HFFc6 (cell line): ENCODE measurements at regions not wholly inside any gene's neighbourhood (a gene's known extent, or its start where the extent isn't known, plus 50 kb on each side); places are given as distances from the start of the nearest gene placed in this dataset.

ENCODE experiments used
- DNase-seq: peaks from one replicate; pipeline ENCODE4 v3.0.0-alpha.2; 2018
- H3K27ac Mint-ChIP-seq: 2 replicates; pipeline ENCODE4 v1.8.0; 2020; ENCODE audit warnings: mild to moderate bottlenecking, mixed read lengths
- H3K27me3 Mint-ChIP-seq: 2 replicates; pipeline ENCODE4 v1.8.0; 2021; ENCODE audit warnings: mild to moderate bottlenecking, moderate library complexity, mixed read lengths; ENCODE audit not compliant: insufficient read depth
- H3K36me3 Mint-ChIP-seq: 2 replicates; pipeline ENCODE4 v1.8.0; 2021; ENCODE audit warnings: low read depth, mixed read lengths
- H3K4me1 Mint-ChIP-seq: 2 replicates; pipeline ENCODE4 v1.8.0; 2020; ENCODE audit warnings: low read depth, mixed read lengths
- H3K4me3 Mint-ChIP-seq: 2 replicates; pipeline ENCODE4 v1.8.0; 2020; ENCODE audit warnings: mild to moderate bottlenecking, moderate library complexity, mixed read lengths
- H3K9me3 Mint-ChIP-seq: 2 replicates; pipeline ENCODE4 v1.8.0; 2020; ENCODE audit warnings: mild to moderate bottlenecking, mixed read lengths
- TF ChIP-seq, protein P1 (sequence below): fragments of 200-600 bp; sonication (generic); IDR thresholded peaks from 2 replicates; pipeline ENCODE4 v1.5.0; 2021; ENCODE audit warnings: antibody characterized with exemption, mild to moderate bottlenecking

DNA sequence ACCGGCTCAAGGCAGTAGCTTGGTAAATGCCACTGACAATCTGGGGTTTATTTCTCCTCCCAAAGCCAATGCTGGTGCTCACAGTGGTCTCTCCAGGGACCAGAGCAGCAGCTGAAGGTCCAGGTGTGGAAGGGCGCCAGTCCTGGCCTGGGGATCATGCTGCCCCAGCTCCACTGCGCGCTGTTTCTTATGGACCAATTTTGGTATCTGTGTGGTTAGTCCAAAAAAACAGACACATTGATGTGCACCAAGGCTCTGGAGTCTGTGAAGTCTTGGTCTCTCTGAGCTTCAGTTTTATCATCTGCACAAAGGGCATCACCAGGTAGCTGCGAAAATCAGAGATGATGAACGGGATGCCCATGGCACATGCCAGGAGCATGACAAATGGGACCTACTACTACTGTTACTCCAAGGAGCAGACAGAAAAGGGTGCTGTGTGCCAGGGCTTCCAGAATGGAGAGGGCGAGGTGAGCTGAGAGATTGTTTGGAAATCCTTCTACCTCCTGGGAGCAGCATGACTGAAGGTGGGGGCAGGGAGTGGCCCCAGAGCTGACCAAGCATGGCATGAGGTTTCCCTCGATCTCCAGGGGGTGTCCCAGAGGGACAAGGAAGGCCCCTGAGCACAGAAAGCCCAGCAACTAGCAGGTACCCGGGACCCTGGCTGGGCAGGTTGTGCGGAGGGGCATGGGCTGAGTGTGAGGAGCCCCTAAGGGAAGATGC, 134.3 kb upstream of the PRR20G start:
- no peak overlapping the region for H3K4me3 Mint-ChIP-seq
- no peaks in the 10 kb centered on the region for H3K36me3 Mint-ChIP-seq
- no peak for DNase-seq
- TF ChIP-seq, protein P1, sequence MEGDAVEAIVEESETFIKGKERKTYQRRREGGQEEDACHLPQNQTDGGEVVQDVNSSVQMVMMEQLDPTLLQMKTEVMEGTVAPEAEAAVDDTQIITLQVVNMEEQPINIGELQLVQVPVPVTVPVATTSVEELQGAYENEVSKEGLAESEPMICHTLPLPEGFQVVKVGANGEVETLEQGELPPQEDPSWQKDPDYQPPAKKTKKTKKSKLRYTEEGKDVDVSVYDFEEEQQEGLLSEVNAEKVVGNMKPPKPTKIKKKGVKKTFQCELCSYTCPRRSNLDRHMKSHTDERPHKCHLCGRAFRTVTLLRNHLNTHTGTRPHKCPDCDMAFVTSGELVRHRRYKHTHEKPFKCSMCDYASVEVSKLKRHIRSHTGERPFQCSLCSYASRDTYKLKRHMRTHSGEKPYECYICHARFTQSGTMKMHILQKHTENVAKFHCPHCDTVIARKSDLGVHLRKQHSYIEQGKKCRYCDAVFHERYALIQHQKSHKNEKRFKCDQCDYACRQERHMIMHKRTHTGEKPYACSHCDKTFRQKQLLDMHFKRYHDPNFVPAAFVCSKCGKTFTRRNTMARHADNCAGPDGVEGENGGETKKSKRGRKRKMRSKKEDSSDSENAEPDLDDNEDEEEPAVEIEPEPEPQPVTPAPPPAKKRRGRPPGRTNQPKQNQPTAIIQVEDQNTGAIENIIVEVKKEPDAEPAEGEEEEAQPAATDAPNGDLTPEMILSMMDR, result no peak
- H3K27ac Mint-ChIP-seq, result no peak overlapping the region
- H3K4me1 Mint-ChIP-seq, result no peaks in the 10 kb centered on the region
- no peaks in the 10 kb centered on the region for H3K9me3 Mint-ChIP-seq
- H3K27me3 Mint-ChIP-seq, result peaks cover 66% of the 10 kb centered on the region

DNA sequence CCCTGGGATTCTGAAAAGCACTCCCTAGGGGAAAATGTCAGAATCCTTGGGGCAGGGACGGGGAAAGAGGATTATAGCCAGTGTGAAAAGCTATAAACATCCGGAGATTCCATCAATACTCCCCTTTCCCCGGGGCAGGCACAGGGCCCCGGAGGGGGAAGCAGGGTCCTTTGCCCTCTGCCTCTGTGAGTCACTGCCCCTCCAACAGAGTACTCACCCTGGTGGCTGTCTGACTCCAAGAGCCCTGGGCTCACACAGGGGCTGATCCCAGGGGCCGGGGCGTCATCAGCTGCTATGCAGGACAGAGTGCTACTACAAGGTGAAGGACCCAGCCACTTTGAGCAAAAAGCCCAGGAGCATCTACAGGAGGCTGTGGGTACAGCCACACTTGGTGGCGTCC, 133.0 kb upstream of the PRR20G start:
- Mint-ChIP-seq H3K27me3 (peaks cover 62% of the 10 kb centered on the region), H3K36me3 (no peaks in the 10 kb centered on the region), H3K4me1 (no peaks in the 10 kb centered on the region), H3K9me3 (no peaks in the 10 kb centered on the region), H3K4me3 (no peak overlapping the region), H3K27ac (no peak overlapping the region)
- DNase-seq, result no peak
- TF ChIP-seq, protein P1, result no peak

- no peaks in the 10 kb centered on the region for H3K9me3 Mint-ChIP-seq
- peaks cover 57% of the 10 kb centered on the region for H3K27me3 Mint-ChIP-seq
- no peak overlapping the region for H3K27ac Mint-ChIP-seq
- H3K36me3 Mint-ChIP-seq, result no peaks in the 10 kb centered on the region
- TF ChIP-seq, protein P1, result no peak
- no peak for DNase-seq
- H3K4me3 Mint-ChIP-seq, result no peak overlapping the region
- no peaks in the 10 kb centered on the region for H3K4me1 Mint-ChIP-seq
Observed at GRCh38 chr3:127419641-127420553, 132.1 kb upstream of the PRR20G start.

GRCh38 chr3:127419182-127419581, 131.3 kb upstream of the PRR20G start:
- DNase-seq, result no peak
- peaks cover 55% of the 10 kb centered on the region for H3K27me3 Mint-ChIP-seq
- no peak overlapping the region for H3K4me3 Mint-ChIP-seq

DNA sequence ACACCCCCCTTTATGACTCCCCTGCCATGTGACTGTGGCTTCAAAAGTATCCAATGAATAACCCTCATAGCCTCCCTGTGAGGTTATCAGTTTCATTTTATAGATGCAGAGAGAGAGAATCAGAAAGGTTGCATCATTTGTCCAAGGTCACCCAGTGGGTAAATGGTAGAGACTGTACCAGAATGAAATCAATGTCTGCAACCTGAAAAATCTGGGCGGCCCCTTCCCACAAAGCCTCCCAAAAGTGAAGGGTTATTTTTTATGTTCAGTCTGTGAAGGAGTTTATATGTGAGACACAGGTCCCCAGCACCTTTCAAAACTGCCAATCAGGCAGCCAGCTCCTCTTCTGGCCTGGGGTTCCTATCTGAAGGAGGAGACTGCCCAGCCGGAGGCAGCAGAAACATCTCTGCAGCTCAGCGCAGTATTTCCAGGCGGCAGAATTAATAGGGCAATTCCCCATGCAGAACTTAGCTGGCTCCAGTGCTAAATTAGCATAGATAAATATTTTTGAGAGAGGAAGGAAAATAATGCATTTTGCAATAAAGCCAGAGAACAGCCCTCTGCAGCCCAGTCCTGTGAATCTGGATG, 130.8 kb upstream of the PRR20G start:
- Mint-ChIP-seq H3K4me1 (no peaks in the 10 kb centered on the region), H3K4me3 (no peak overlapping the region), H3K9me3 (no peaks in the 10 kb centered on the region), H3K27ac (no peak overlapping the region), H3K36me3 (no peaks in the 10 kb centered on the region), H3K27me3 (peaks cover 50% of the 10 kb centered on the region)
- TF ChIP-seq, protein P1, result no peak
- no peak for DNase-seq

More at GRCh38 chr3:127419182-127419581, 131.3 kb upstream of the PRR20G start:
- Mint-ChIP-seq H3K27ac (no peak overlapping the region), H3K9me3 (no peaks in the 10 kb centered on the region), H3K36me3 (no peaks in the 10 kb centered on the region), H3K4me1 (no peaks in the 10 kb centered on the region)
- TF ChIP-seq, protein P1, result no peak
